ENCODE measurements at regions not wholly inside any gene's neighbourhood (a gene's known extent, or its start where the extent isn't known, plus 50 kb on each side); places are given as distances from the start of the nearest gene placed in this dataset.

DNA sequence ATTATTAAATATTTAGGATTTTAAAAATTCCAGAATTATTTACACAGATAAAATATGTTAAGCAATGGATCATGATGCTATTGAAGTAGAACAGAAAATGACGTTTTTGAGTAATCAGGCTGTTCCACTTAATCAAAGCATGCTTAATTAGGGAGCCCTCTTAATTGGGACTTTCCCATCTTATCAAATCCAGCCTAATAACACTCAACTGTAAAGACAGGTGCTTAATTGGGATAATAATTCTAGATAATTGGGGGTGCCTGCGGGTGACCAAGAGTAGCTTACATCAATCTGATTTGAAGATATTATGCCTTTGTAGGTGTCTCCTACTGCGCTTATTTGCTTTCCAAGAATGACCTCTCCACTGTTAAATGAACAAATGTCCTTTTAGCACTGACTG, 742.2 kb upstream of the SLITRK6 start:
- Histone ChIP-seq H2BK15ac (ENCODE audit: low read depth, low read length) (no peak overlapping the region), H2BK12ac (ENCODE audit: insufficient read length, low read depth, low read length) (no peak overlapping the region), H3K4me2 (ENCODE audit: insufficient read depth, insufficient read length, low read length) (no peak overlapping the region), H2BK20ac (ENCODE audit: low read depth, low read length, poor library complexity, severe bottlenecking) (no peak overlapping the region), H3K56ac (ENCODE audit: insufficient read length, low read depth, low read length) (no peak overlapping the region), H3K18ac (ENCODE audit: insufficient read length, low read depth, low read length) (no peak overlapping the region), H3K23me2 (ENCODE audit: insufficient read length, low read depth, low read length, poor library complexity, severe bottlenecking) (no peaks in the 10 kb centered on the region), H3K27ac (ENCODE audit: insufficient read length, low read depth, low read length) (no peak overlapping the region), H4K20me1 (ENCODE audit: control insufficient read depth, insufficient read depth, insufficient read length) (no peaks in the 10 kb centered on the region), H2AK5ac (ENCODE audit: insufficient read length, low read length) (no peak overlapping the region), H4K5ac (ENCODE audit: insufficient read length, low read depth, low read length) (no peak overlapping the region), H3K23ac (ENCODE audit: insufficient read length, low read depth, low read length) (no peak overlapping the region), H3K9ac (ENCODE audit: extremely low read depth, insufficient read length, low read length) (no peak overlapping the region), H3K4ac (ENCODE audit: low read depth, low read length) (no peak overlapping the region), H3K79me2 (ENCODE audit: insufficient read depth, low read length) (no peaks in the 10 kb centered on the region), H3K79me1 (ENCODE audit: insufficient read depth, low read depth, low read length, poor library complexity, severe bottlenecking) (no peaks in the 10 kb centered on the region), H2AFZ (ENCODE audit: low read length) (no peak overlapping the region), H3K27me3 (ENCODE audit: insufficient read depth, low read length) (no peaks in the 10 kb centered on the region), H4K8ac (replicated peaks; ENCODE audit: insufficient read length, low read depth, low read length) (no peak overlapping the region), H2BK5ac (ENCODE audit: insufficient read length, low read length) (no peak overlapping the region), H3K4me1 (ENCODE audit: insufficient read depth, low read length) (no peaks in the 10 kb centered on the region), H3K14ac (ENCODE audit: insufficient read depth, low read length) (no peak overlapping the region), H4K91ac (ENCODE audit: insufficient read length, low read depth, low read length) (no peak overlapping the region), H3T11ph (ENCODE audit: low read length) (no peak overlapping the region), H3K9me3 (ENCODE audit: control insufficient read depth, low read depth, low read length) (no peaks in the 10 kb centered on the region), H2BK120ac (ENCODE audit: low read depth, low read length, poor library complexity, severe bottlenecking) (no peak overlapping the region)
- Mint-ChIP-seq H3K4me3 (no peak overlapping the region), H3K4me1 (no peaks in the 10 kb centered on the region), H3K9me3 (no peaks in the 10 kb centered on the region), H3K27me3 (ENCODE audit: low read depth) (no peaks in the 10 kb centered on the region), H3K36me3 (ENCODE audit: insufficient read depth in 1 of 3, low read depth in 3 of 3) (no peaks in the 10 kb centered on the region), H3K27ac (no peak overlapping the region)
- no peak for DNase-seq
- no CpG with 5 or more reads among the region's 3 CpGs for WGBS (ENCODE audit: extremely low coverage, insufficient read length, low lambda C conversion rate)
- TF ChIP-seq, protein P1, sequence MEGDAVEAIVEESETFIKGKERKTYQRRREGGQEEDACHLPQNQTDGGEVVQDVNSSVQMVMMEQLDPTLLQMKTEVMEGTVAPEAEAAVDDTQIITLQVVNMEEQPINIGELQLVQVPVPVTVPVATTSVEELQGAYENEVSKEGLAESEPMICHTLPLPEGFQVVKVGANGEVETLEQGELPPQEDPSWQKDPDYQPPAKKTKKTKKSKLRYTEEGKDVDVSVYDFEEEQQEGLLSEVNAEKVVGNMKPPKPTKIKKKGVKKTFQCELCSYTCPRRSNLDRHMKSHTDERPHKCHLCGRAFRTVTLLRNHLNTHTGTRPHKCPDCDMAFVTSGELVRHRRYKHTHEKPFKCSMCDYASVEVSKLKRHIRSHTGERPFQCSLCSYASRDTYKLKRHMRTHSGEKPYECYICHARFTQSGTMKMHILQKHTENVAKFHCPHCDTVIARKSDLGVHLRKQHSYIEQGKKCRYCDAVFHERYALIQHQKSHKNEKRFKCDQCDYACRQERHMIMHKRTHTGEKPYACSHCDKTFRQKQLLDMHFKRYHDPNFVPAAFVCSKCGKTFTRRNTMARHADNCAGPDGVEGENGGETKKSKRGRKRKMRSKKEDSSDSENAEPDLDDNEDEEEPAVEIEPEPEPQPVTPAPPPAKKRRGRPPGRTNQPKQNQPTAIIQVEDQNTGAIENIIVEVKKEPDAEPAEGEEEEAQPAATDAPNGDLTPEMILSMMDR (conservative IDR thresholded peaks at IDR 0.05), result no peak

Data from H9 (cell line).